Fibroblast of upper back skin (primary cell): ENCODE measurements at regions not wholly inside any gene's neighbourhood (a gene's known extent, or its start where the extent isn't known, plus 50 kb on each side); places are given as distances from the start of the nearest gene placed in this dataset.
"Not testable (repeated sequence)": the region's sequence is repeated elsewhere in the genome, so short reads cannot be mapped to it uniquely, and the experiment has no call there.

ENCODE experiments used
- DNase-seq: peaks from one replicate; pipeline ENCODE4 v3.0.0-alpha.2; 2013

GRCh38 chr3:40756500-40756899 is 231.7 kb downstream of the ZNF621 start:
- DNase-seq: no peak

- DNase-seq: not testable (repeated sequence)
These were observed 238.0 kb downstream of the ZNF621 start for GRCh38 chr3:40762771-40763170.

GRCh38 chr3:40763807-40764206 is 239.0 kb downstream of the ZNF621 start:
- no peak for DNase-seq

GRCh38 chr3:40764747-40765146 is 240.0 kb downstream of the ZNF621 start:
- DNase-seq: no peak

GRCh38 chr3:40765884-40766283 is 241.1 kb downstream of the ZNF621 start:
- DNase-seq: peak; percentile 73

GRCh38 chr3:40766396-40766795 is 241.6 kb downstream of the ZNF621 start:
- no peak for DNase-seq

- DNase-seq: no peak
These were observed 243.3 kb downstream of the ZNF621 start for GRCh38 chr3:40768046-40768445.

- DNase-seq: peak; percentile 24
These were observed 243.8 kb downstream of the ZNF621 start for GRCh38 chr3:40768536-40768935.

- DNase-seq: no peak
These were observed 245.3 kb downstream of the ZNF621 start for GRCh38 chr3:40770061-40770460.

- DNase-seq: no peak
These were observed 246.4 kb downstream of the ZNF621 start for GRCh38 chr3:40771112-40771511.

- no peak for DNase-seq
These were observed 254.3 kb downstream of the ZNF621 start for GRCh38 chr3:40779039-40779438.

GRCh38 chr3:40780291-40780924 is 255.6 kb downstream of the ZNF621 start:
- DNase-seq: peak; percentile 60

GRCh38 chr3:40780925-40781406 is 256.2 kb downstream of the ZNF621 start:
- peak; percentile 13 for DNase-seq

- DNase-seq: no peak
These were observed 257.5 kb downstream of the ZNF621 start for GRCh38 chr3:40782111-40782721.

- no peak for DNase-seq
These were observed 266.0 kb downstream of the ZNF621 start for GRCh38 chr3:40790746-40791145.

- DNase-seq: no peak
These were observed 269.0 kb downstream of the ZNF621 start for GRCh38 chr3:40793730-40794129.

GRCh38 chr3:40800343-40800742 is 275.6 kb downstream of the ZNF621 start:
- peak; percentile 90 for DNase-seq

- peak; percentile 38 for DNase-seq
These were observed 276.6 kb downstream of the ZNF621 start for GRCh38 chr3:40801284-40801741.

GRCh38 chr3:40803311-40803710 is 278.6 kb downstream of the ZNF621 start:
- no peak for DNase-seq

- DNase-seq: no peak
These were observed 280.7 kb downstream of the ZNF621 start for GRCh38 chr3:40805456-40805855.

- DNase-seq: no peak
These were observed 286.1 kb downstream of the ZNF621 start for GRCh38 chr3:40810813-40811212.

GRCh38 chr3:40817017-40817416 is 292.3 kb downstream of the ZNF621 start:
- DNase-seq: no peak

GRCh38 chr3:40821315-40821714 is 296.6 kb downstream of the ZNF621 start:
- DNase-seq: no peak

GRCh38 chr3:40827226-40827625 is 302.5 kb downstream of the ZNF621 start:
- no peak for DNase-seq
